ENCODE measurements at regions not wholly inside any gene's neighbourhood (a gene's known extent, or its start where the extent isn't known, plus 50 kb on each side); places are given as distances from the start of the nearest gene placed in this dataset.

GRCh38 chr17:64773386-64773835, 111.3 kb upstream of the SMURF2 start:
- no peak for TF ChIP-seq CTCF (IDR thresholded peaks at IDR 0.05)
- TF ChIP-seq POLR2A (IDR thresholded peaks at IDR 0.05): no peak

Data from thyroid gland (tissue), 4 donors.